Caki2 (cell line): ENCODE measurements at regions not wholly inside any gene's neighbourhood (a gene's known extent, or its start where the extent isn't known, plus 50 kb on each side); places are given as distances from the start of the nearest gene placed in this dataset.

Source experiments
- DNase-seq: peaks from one replicate; pipeline ENCODE4 v3.0.0-alpha.2; 2015; ENCODE audit warnings: low read depth
- in situ Hi-C: cut with HindIII; loops from 2 replicates; pipeline ENCODE4 v1.10.0; 2016; ENCODE audit warnings: low sequenced_read_pairs, low pct_unique_long_range_greater_than_20kb, mixed read lengths

DNA sequence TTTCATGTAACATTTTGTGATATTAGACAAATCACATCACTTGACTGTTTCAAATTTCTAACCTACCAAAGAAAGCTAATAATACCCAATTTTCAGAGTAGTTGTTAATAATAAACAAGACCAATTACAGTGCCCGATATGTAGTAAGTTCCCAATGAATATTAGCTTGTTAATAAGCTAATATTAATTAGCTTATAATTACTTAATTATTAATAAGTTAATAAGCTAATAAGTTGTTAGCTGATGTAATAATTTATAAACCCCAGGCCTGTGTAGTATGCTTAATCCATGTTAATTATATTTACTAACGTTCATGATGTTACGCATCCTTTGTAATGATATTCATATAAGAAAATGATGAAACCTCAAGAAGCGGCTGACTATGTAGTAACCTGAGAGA, 643.8 kb upstream of the KIRREL3 start:
- DNase-seq = no peak
- in situ Hi-C loops = no loop called here

- no peak for DNase-seq
- in situ Hi-C loops = no loop called here
Observed at GRCh38 chr11:127643268-127644058, 642.9 kb upstream of the KIRREL3 start.

GRCh38 chr11:127640561-127641451, 640.2 kb upstream of the KIRREL3 start:
- DNase-seq = no peak
- in situ Hi-C loops = no loop called here

DNA sequence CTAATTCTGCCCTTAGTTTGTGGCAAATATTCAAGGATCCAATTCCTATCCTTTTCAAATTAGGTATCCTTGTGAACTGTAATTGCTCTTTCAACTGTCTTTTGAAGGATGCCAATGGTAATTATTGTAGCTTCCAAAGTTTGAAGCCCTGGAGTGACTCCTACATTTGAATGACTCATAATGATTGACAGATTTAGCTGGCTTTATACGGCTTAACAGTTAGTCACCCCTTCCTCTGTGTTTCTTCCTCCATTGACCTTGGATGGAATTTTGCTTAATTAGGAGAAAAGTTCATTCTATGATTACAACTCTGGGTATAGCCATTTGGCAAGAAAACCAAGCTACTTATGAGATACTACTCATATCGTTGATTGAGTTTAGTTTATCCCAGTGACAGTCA, 639.3 kb upstream of the KIRREL3 start:
- DNase-seq = no peak
- in situ Hi-C loops = no loop called here

DNA sequence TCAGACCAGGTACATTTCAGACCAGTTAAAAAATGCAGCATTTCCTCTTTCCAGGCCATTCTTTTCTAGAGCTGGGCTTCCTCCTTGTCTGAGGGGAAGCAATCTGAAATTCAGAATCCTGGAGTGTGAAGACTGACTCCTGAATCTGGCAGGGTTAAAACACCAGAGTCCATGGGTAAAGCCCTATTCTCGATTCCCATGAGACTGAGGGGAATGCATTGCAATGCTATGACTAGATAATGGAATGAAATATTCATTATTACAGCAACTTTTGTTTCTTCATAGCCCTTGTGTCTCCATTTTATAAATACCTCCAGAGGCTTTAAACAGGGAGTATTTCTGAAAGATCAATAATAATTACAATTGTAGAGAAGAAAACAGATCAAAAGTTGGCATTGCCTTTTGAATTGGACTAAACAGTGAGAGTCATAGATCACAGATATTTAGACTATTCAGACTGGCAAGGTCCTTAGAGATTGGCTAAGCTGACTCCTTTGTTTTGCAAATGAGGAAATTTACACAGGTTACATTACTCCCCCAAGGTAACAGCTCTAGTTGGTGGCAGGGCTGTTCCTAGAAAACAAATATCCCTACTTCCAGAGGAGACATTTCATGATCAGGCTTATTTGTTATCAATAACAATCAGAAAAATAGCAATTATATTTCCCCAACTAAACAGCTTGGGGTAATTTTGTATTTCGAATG, 632.6 kb upstream of the KIRREL3 start:
- no peak for DNase-seq
- in situ Hi-C loops = no loop called here

DNA sequence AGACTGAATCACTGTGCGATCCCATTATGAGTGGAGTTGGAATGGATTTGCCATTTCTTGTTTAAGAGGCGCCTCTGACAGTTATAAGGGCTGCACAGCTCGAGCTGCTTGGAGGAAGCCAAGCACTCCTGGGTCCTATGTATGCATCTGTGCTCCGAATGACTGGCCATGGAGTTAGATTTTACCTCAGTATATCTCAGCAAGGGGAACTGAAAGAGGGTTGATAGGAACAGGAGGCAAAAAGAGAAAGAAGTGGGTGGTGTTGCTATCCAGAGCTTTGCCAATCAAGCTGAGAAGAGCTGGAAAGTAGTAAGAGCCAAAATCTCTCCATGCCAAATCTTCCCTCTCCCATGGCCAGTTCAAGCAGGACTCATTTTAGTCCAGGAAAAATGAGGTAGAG, 632.0 kb upstream of the KIRREL3 start:
- in situ Hi-C loops = no loop called here
- DNase-seq = no peak

DNA sequence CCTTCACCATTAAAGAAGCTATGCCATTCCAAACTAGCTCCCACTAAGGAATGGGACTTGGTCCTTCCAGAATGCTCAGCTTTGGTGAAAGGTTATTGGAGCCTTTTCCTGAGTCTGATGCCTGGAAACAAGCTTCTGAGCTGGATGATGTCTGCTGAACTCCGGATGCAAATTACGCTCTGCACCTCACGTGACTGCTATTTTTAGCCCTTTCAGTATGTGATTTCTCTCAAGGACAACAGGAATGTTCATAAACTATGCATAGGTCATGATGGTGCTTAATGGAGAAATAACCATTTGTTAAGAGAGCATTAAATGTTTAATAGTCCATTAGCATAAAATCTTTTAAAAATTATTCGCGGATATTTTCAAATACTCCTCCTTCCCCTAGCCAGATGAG, 631.4 kb upstream of the KIRREL3 start:
- in situ Hi-C loops = no loop called here
- no peak for DNase-seq

- DNase-seq = no peak
- in situ Hi-C loops = no loop called here
Observed at GRCh38 chr11:127629200-127629599, 628.6 kb upstream of the KIRREL3 start.

DNA sequence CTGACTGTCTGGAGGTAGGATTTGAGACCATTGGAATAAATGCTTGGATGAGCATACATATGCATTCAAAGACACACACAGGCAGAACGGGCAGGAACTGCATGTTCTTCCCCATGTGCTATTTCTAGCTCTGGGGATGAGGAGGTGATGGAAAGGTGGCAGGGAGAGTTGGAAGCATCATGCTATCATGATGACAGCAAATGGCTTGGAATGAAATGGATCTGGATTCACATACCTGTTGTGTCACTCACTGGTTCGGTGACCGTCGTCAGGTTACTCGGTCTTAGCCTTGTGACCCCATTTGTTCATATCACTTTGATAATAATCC, 627.9 kb upstream of the KIRREL3 start:
- DNase-seq = no peak
- in situ Hi-C loops = no loop called here

- in situ Hi-C loops = no loop called here
- DNase-seq = peak; percentile 16
Observed at GRCh38 chr11:127627629-127628457, 627.3 kb upstream of the KIRREL3 start.

- in situ Hi-C loops = no loop called here
Observed at GRCh38 chr11:127627204-127627603, 626.6 kb upstream of the KIRREL3 start.

GRCh38 chr11:127625402-127625801, 624.8 kb upstream of the KIRREL3 start:
- in situ Hi-C loops = no loop called here
- no peak for DNase-seq

More at GRCh38 chr11:127627204-127627603, 626.6 kb upstream of the KIRREL3 start:
- no peak for DNase-seq

GRCh38 chr11:127624306-127624856, 623.8 kb upstream of the KIRREL3 start:
- in situ Hi-C loops = no loop called here
- no peak for DNase-seq

DNA sequence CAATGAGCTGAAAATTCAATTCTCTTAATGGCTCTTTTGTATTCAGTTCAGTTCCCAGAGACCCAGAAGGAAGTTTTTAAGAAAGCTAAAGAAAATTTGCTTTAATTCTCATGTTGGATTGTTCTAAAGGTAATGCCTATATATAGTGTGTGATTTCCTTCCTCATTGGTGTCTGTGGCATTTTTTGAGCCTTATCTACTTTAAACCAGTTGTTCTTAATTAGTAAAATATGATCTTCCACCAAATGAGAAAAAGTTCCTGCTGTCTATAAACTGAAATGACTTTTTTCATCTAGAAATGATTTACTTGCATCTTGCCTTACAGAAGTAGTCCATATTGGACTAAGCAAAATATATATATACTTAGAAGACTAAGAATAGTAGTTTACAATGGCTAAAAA, 622.1 kb upstream of the KIRREL3 start:
- no peak for DNase-seq
- in situ Hi-C loops = no loop called here

GRCh38 chr11:127620671-127621070, 620.1 kb upstream of the KIRREL3 start:
- DNase-seq = no peak
- in situ Hi-C loops = no loop called here

DNA sequence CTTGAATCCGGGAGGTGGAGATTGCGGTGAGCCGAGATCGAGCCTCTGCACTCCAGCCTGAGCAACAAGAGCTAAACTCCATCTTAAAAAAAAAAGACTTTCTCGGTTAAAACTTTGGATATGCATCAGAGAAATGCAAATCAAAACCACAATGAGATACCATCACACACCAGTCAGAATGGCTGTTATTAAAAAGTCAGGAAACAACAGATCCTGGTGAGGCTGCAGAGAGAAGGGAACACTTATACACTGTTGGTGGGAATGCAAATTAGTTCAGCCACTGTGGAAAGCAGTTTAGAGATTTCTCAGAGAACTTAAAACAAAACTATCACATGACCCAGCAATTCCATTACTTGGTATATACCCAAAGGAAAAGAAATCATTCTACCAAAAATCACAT, 619.4 kb upstream of the KIRREL3 start:
- no peak for DNase-seq

DNA sequence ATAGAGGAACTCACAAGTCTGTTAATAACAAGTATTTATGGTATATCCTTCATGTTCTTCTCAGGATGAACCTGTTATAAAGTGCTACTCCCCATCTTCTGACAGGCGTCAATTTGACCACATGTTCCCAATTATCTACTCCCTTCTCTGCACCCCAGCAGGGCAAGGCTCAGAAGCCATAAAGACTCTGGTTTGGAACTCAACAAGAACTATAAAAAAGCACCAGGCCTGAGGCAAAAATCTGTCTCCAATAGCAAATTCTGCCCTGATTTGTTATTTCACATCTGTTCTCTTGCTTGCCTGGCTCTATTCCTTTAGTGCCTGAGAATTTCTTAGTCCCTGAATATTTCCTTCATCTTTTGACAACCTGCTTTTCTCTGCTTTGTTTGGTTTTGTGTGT, 618.2 kb upstream of the KIRREL3 start:
- in situ Hi-C loops = no loop called here
- DNase-seq = no peak

More for the DNA sequence above, 619.4 kb upstream of the KIRREL3 start:
- in situ Hi-C loops = no loop called here

DNA sequence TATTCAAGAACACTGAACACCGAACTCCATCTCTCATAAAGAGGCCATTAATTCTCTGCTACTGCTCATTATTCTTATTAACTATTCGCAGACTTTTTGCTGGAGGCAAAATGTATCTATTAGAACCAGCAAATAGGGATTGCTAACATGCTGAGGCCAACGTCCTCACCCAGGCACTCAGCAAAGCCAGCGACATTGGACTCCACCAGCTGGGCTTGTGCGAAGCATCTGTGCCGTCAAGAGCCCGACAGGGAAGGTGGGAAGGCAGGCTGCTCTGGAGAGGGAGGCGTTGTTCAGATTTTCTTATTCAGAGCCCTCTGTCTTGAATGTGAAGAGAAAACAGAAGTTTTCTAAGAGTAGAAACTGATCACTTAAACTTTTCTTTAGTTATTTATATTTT, 615.6 kb upstream of the KIRREL3 start:
- DNase-seq = no peak
- in situ Hi-C loops = no loop called here
